ENCODE measurements at regions not wholly inside any gene's neighbourhood (a gene's known extent, or its start where the extent isn't known, plus 50 kb on each side); places are given as distances from the start of the nearest gene placed in this dataset.

DNA sequence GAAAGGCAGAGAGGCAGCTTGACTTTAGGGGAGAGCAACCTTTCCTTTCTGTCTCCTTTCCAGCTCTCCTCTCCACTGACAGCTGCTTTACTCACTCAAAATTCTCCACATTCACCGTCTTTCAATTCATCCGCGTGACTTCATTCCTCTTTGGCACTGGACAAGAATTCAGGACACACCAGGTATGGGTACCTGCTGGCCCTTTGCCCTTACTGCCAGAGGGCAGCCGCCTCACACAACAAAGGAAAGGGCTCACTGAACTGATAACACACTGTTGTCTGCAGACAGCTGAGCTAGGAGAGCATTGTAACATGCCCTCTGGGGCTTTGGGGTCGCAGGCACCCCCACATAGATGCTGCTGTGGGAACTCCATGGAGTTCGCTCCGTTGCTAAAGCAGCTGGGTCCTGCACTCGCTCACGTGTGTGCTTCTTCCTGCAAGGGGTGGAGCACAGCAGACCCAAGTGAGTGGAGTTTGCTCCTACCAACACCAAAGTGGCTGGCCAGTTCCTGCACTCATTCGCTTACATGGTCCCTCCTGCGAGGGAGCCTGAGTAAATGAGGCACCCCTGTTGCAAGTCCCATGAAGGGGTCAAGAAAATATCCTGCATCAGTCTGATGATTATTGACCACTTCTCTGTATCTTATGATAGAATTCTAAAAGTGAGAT is 79.0 kb upstream of the SGO1 start:
- TF ChIP-seq, protein P1, sequence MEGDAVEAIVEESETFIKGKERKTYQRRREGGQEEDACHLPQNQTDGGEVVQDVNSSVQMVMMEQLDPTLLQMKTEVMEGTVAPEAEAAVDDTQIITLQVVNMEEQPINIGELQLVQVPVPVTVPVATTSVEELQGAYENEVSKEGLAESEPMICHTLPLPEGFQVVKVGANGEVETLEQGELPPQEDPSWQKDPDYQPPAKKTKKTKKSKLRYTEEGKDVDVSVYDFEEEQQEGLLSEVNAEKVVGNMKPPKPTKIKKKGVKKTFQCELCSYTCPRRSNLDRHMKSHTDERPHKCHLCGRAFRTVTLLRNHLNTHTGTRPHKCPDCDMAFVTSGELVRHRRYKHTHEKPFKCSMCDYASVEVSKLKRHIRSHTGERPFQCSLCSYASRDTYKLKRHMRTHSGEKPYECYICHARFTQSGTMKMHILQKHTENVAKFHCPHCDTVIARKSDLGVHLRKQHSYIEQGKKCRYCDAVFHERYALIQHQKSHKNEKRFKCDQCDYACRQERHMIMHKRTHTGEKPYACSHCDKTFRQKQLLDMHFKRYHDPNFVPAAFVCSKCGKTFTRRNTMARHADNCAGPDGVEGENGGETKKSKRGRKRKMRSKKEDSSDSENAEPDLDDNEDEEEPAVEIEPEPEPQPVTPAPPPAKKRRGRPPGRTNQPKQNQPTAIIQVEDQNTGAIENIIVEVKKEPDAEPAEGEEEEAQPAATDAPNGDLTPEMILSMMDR (conservative IDR thresholded peaks at IDR 0.05; ENCODE audit: low read depth, low read length), result no peak
- no peak for TF ChIP-seq EZH2 (IDR thresholded peaks at IDR 0.05; ENCODE audit: borderline replicate concordance, low read depth, low read length, poor library complexity, severe bottlenecking)

Data from A673 (cell line).